ENCODE measurements at regions not wholly inside any gene's neighbourhood (a gene's known extent, or its start where the extent isn't known, plus 50 kb on each side); places are given as distances from the start of the nearest gene placed in this dataset.

DNA sequence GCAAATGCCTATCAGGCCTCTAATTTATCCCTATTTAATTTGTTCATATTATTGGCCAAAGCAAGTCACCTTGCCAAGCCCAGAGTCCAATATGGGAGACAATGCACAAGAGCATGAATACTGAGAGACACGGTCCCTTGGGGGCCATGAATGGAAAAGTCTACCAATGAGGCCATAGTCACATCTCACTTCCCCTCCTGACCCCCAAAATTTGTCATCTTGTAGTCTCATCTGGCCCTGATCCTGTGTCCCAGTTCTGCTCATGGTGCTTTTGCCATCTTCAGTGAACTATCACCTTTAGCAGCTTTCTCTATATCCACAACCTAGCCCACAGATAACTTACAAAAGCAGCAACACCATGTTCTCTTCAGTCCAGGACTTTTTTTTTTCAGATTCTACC is 302.7 kb upstream of the MGAT5 start:
- BruUV-seq (replicated peaks), result no TSS peak
- FAIRE-seq, result no peak
- no peak for DNase-seq (ENCODE audit: extremely low read depth in 1 of 4, low spot score in 3 of 4)
- Histone ChIP-seq H3K9ac (ENCODE audit: insufficient read depth in 1 of 2, low read depth in 2 of 2, low read length in 2 of 2) (no peak overlapping the region), H2AFZ (ENCODE audit: low read depth, low read length) (no peak overlapping the region), H3K4me1 (replicated peaks in 1 of 2; ENCODE audit: control insufficient read depth in 2 of 2, insufficient read depth in 2 of 2, low read length in 2 of 2) (no peaks in the 10 kb centered on the region), H3K36me3 (ENCODE audit: control insufficient read depth, insufficient read depth, low read length) (no peaks in the 10 kb centered on the region), H3K79me2 (ENCODE audit: control insufficient read depth, insufficient read depth, low read length) (no peaks in the 10 kb centered on the region), H3K27me3 (ENCODE audit: control insufficient read depth in 2 of 2, insufficient read depth in 2 of 2, low read length in 2 of 2) (no peaks in the 10 kb centered on the region), H3K4me3 (no peak overlapping the region), H3K4me2 (ENCODE audit: insufficient read depth, low read length) (no peak overlapping the region), H3K9me1 (ENCODE audit: control insufficient read depth, insufficient read depth, low read length) (no peaks in the 10 kb centered on the region), H3K27ac (ENCODE audit: extremely low read depth, low read depth, low read length) (no peak overlapping the region), H3K9me3 (replicated peaks; ENCODE audit: control insufficient read depth, insufficient read depth, low read depth, low read length) (no peaks in the 10 kb centered on the region), H4K20me1 (replicated peaks; ENCODE audit: control insufficient read depth, insufficient read depth, low read length) (no peaks in the 10 kb centered on the region)
- ChIA-PET CTCF (ENCODE audit: low intra/inter-chr PET ratio) (no interaction called here), POLR2A (no interaction called here)
- 0% methylated on average over 1 of the region's 1 CpG for WGBS (ENCODE audit: insufficient coverage, low coverage, missing lambda C conversion rate)
- intact Hi-C loops (cut with micrococcal nuclease) (no loop called here), in situ Hi-C loops (cut with MboI) (no loop called here)
- ATAC-seq, result no peak
- TF ChIP-seq SP2 (IDR thresholded peaks at IDR 0.05; ENCODE audit: extremely low read depth, low read depth, low read length, poor library complexity, severe bottlenecking), result no peak
- TF ChIP-seq IRF2 (CRISPR knock-in tag; IDR thresholded peaks at IDR 0.05), result no peak
- TF ChIP-seq, protein P1, sequence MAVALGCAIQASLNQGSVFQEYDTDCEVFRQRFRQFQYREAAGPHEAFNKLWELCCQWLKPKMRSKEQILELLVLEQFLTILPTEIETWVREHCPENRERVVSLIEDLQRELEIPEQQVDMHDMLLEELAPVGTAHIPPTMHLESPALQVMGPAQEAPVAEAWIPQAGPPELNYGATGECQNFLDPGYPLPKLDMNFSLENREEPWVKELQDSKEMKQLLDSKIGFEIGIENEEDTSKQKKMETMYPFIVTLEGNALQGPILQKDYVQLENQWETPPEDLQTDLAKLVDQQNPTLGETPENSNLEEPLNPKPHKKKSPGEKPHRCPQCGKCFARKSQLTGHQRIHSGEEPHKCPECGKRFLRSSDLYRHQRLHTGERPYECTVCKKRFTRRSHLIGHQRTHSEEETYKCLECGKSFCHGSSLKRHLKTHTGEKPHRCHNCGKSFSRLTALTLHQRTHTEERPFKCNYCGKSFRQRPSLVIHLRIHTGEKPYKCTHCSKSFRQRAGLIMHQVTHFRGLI (CRISPR knock-in tag; IDR thresholded peaks at IDR 0.05), result no peak
- no peak for TF ChIP-seq CSDE1 (IDR thresholded peaks at IDR 0.05)
- no peak for TF ChIP-seq NR2C1 (IDR thresholded peaks at IDR 0.05)
- TF ChIP-seq NR2C1 (tag; IDR thresholded peaks at IDR 0.05), result no peak
- no peak for TF ChIP-seq POU5F1 (IDR thresholded peaks at IDR 0.05; ENCODE audit: borderline replicate concordance, low read depth, low read length, partially characterized antibody)
- TF ChIP-seq PTBP1 (IDR thresholded peaks at IDR 0.05; ENCODE audit: low read depth, low read length), result no peak
- TF ChIP-seq THRA (IDR thresholded peaks at IDR 0.05), result no peak
- TF ChIP-seq, protein P2, sequence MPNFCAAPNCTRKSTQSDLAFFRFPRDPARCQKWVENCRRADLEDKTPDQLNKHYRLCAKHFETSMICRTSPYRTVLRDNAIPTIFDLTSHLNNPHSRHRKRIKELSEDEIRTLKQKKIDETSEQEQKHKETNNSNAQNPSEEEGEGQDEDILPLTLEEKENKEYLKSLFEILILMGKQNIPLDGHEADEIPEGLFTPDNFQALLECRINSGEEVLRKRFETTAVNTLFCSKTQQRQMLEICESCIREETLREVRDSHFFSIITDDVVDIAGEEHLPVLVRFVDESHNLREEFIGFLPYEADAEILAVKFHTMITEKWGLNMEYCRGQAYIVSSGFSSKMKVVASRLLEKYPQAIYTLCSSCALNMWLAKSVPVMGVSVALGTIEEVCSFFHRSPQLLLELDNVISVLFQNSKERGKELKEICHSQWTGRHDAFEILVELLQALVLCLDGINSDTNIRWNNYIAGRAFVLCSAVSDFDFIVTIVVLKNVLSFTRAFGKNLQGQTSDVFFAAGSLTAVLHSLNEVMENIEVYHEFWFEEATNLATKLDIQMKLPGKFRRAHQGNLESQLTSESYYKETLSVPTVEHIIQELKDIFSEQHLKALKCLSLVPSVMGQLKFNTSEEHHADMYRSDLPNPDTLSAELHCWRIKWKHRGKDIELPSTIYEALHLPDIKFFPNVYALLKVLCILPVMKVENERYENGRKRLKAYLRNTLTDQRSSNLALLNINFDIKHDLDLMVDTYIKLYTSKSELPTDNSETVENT (CRISPR knock-in tag; IDR thresholded peaks at IDR 0.05), result no peak
